HFFc6 (cell line): ENCODE measurements at regions not wholly inside any gene's neighbourhood (a gene's known extent, or its start where the extent isn't known, plus 50 kb on each side); places are given as distances from the start of the nearest gene placed in this dataset.
"Not testable (repeated sequence)": the region's sequence is repeated elsewhere in the genome, so short reads cannot be mapped to it uniquely, and the experiment has no call there.

Experiments
- DNase-seq: peaks from one replicate; pipeline ENCODE4 v3.0.0-alpha.2; 2018
- H3K27ac Mint-ChIP-seq: 2 replicates; pipeline ENCODE4 v1.8.0; 2020; ENCODE audit warnings: mild to moderate bottlenecking, mixed read lengths
- H3K27me3 Mint-ChIP-seq: 2 replicates; pipeline ENCODE4 v1.8.0; 2021; ENCODE audit warnings: mild to moderate bottlenecking, moderate library complexity, mixed read lengths; ENCODE audit not compliant: insufficient read depth
- H3K36me3 Mint-ChIP-seq: 2 replicates; pipeline ENCODE4 v1.8.0; 2021; ENCODE audit warnings: low read depth, mixed read lengths
- H3K4me1 Mint-ChIP-seq: 2 replicates; pipeline ENCODE4 v1.8.0; 2020; ENCODE audit warnings: low read depth, mixed read lengths
- H3K4me3 Mint-ChIP-seq: 2 replicates; pipeline ENCODE4 v1.8.0; 2020; ENCODE audit warnings: mild to moderate bottlenecking, moderate library complexity, mixed read lengths
- H3K9me3 Mint-ChIP-seq: 2 replicates; pipeline ENCODE4 v1.8.0; 2020; ENCODE audit warnings: mild to moderate bottlenecking, mixed read lengths
- TF ChIP-seq, protein P1 (sequence below): fragments of 200-600 bp; sonication (generic); IDR thresholded peaks from 2 replicates; pipeline ENCODE4 v1.5.0; 2021; ENCODE audit warnings: antibody characterized with exemption, mild to moderate bottlenecking

DNA sequence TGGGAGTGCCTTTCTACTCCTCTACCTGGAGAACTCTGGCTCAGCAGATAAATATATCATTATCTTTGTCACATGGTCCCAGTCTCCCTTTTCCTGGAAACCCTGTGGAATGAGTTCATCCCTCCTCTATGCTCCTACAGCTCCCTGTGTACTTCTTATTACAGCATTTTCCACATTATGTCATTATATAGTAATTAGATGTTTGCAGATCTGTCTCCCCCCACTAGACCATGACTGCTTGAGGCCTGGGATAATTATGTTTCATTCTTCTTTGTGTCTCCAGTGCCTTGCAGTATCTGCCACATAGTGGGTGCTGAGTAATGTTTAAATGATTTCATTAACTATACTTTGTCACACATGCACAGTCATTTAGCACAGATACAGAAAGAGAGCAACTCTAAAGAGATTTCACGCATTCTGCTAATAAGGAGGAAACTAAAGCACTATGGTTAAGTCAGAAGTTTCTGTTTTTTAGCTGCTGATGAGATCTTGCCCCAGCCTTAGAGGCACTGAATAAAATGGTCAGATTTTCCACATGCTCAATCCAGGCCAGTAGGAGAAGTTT, 66.1 kb upstream of the DIAPH3 start:
- Mint-ChIP-seq H3K27me3 (peaks cover 13% of the 10 kb centered on the region), H3K4me3 (no peak overlapping the region), H3K27ac (no peak overlapping the region), H3K4me1 (peaks cover 15% of the 10 kb centered on the region; the same call in 1 of the 2 replicates), H3K9me3 (no peaks in the 10 kb centered on the region), H3K36me3 (no peaks in the 10 kb centered on the region)
- TF ChIP-seq, protein P1, sequence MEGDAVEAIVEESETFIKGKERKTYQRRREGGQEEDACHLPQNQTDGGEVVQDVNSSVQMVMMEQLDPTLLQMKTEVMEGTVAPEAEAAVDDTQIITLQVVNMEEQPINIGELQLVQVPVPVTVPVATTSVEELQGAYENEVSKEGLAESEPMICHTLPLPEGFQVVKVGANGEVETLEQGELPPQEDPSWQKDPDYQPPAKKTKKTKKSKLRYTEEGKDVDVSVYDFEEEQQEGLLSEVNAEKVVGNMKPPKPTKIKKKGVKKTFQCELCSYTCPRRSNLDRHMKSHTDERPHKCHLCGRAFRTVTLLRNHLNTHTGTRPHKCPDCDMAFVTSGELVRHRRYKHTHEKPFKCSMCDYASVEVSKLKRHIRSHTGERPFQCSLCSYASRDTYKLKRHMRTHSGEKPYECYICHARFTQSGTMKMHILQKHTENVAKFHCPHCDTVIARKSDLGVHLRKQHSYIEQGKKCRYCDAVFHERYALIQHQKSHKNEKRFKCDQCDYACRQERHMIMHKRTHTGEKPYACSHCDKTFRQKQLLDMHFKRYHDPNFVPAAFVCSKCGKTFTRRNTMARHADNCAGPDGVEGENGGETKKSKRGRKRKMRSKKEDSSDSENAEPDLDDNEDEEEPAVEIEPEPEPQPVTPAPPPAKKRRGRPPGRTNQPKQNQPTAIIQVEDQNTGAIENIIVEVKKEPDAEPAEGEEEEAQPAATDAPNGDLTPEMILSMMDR = no peak
- DNase-seq = no peak

DNA sequence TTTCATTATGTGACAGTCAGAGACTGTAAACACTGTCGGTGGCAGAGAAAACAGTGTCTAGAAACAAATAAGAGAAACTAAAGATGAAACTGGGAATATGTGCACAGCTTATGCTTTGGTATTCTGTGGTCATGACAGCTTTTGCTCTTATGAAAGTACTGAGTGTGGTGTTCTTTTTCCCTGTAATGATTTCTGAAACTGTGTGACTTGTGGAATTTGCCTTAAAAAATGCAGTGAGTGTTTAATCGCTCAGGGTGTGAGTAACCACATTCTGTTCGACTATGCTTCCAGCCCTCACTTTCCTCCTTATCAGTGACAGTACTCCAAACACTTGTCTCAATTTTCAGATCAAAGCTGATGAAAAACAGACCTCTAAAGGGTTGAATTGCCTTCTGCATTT, 66.9 kb upstream of the DIAPH3 start:
- TF ChIP-seq, protein P1 = no peak
- H3K4me3 Mint-ChIP-seq = 0 out of 2 replicates have a peak overlapping the region, but pooled peaks have one; percentile 12
- no peaks in the 10 kb centered on the region for H3K36me3 Mint-ChIP-seq
- DNase-seq = no peak
- H3K27me3 Mint-ChIP-seq = peaks cover 13% of the 10 kb centered on the region
- peaks cover 15% of the 10 kb centered on the region; the same call in 1 of the 2 replicates for H3K4me1 Mint-ChIP-seq
- H3K9me3 Mint-ChIP-seq = no peaks in the 10 kb centered on the region
- no peak overlapping the region for H3K27ac Mint-ChIP-seq

DNA sequence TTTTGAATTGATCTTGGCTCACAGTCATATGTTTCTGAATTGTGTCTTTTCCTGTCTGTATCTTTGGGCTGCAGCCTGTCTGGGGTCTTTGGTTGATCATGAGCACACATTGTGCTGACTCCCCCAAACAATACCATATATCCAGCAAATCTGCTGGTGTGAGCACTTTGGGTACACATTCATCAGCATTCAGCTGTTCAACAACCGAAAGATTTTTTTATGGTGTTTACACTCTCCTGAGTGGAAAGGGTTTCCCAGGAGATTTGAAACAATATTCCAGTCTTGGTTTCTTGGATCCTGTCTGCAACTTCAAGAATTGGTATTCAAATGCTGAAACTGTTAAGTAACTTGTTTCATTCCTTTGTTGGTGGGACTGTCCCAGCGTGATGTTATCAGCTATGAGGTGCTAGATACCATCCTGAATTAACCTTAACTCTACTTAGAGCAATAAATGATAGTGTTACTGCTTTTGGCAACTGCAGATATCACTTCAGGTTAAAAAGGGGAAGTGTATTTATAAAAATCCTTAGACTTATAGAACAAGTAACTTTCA, 78.4 kb upstream of the DIAPH3 start:
- H3K36me3 Mint-ChIP-seq = no peaks in the 10 kb centered on the region
- H3K9me3 Mint-ChIP-seq = no peaks in the 10 kb centered on the region
- no peak for DNase-seq
- no peak overlapping the region for H3K27ac Mint-ChIP-seq
- no peak overlapping the region for H3K4me3 Mint-ChIP-seq
- H3K4me1 Mint-ChIP-seq = no peaks in the 10 kb centered on the region
- TF ChIP-seq, protein P1 = no peak
- peaks cover 9% of the 10 kb centered on the region; the same call in 1 of the 2 replicates for H3K27me3 Mint-ChIP-seq

DNA sequence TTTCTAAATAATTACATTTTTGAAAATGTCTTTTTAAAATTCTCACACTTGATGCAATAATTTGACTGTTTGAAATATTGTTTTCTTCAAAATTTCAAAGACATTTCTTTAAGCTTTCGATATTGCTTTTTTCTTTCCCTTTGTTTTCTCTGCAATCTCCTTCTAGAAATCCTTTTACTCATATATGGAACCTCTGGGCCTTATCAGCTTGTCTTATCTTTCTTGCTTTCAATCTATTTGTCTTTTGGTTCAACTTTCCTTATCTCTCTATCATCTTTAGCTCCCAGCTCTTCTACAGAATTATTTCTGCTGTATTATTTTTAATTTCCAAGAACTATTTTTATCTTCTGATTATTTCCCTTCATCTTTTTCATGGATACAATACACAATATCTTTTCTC, 80.7 kb upstream of the DIAPH3 start:
- no peaks in the 10 kb centered on the region for H3K4me1 Mint-ChIP-seq
- no peaks in the 10 kb centered on the region for H3K9me3 Mint-ChIP-seq
- no peaks in the 10 kb centered on the region for H3K36me3 Mint-ChIP-seq
- H3K4me3 Mint-ChIP-seq = no peak overlapping the region
- H3K27ac Mint-ChIP-seq = no peak overlapping the region
- H3K27me3 Mint-ChIP-seq = peaks cover 6% of the 10 kb centered on the region; the same call in 1 of the 2 replicates
- TF ChIP-seq, protein P1 = no peak
- DNase-seq = no peak

DNA sequence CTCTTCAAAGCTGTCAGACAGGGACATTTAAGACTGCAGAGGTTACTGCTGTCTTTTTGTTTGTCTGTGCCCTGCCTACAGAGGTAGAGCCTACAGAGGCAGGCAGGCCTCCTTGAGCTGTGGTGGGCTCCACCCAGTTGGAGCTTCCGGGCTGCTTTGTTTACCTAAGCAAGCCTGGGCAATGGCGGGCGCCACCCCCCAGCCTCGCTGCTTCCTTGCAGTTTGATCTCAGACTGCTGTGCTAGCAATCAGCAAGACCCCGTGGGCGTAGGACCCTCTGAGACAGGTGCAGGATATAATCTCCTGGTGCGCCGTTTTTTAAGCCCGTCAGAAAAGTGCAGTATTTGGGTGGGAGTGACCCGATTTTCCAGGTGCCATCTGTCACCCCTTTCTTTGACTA, 87.7 kb upstream of the DIAPH3 start:
- not testable (repeated sequence) for H3K27me3 Mint-ChIP-seq, H3K4me1 Mint-ChIP-seq, H3K9me3 Mint-ChIP-seq, H3K27ac Mint-ChIP-seq, H3K4me3 Mint-ChIP-seq, DNase-seq, H3K36me3 Mint-ChIP-seq

DNA sequence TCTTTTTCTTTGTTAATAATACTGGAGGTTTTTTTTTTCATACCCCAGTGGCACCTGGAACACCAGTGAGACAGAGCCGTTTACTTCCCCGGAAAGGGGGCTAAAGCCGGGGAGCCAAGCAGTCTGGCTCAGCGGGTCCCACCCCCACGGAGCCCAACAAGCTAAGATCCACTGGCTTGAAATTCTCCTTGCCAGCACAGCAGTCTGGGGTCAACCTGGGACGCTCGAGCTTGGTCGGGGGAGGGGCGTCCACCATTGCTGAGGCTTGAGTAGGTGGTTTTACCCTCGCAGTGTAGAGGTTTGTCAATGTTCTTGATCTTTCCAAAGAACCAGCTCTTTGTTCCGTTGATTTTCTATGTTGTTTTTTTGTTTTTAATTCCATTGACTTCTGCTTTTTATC, 94.6 kb upstream of the DIAPH3 start:
- TF ChIP-seq, protein P1 = no peak
- peaks cover 11% of the 10 kb centered on the region for H3K27me3 Mint-ChIP-seq
- H3K4me3 Mint-ChIP-seq = no peak overlapping the region
- H3K27ac Mint-ChIP-seq = no peak overlapping the region
- DNase-seq = no peak
- H3K4me1 Mint-ChIP-seq = no peaks in the 10 kb centered on the region
- no peaks in the 10 kb centered on the region for H3K36me3 Mint-ChIP-seq
- no peaks in the 10 kb centered on the region; the same call in 1 of the 2 replicates for H3K9me3 Mint-ChIP-seq
